SW 1271 (cell line): ENCODE measurements at regions not wholly inside any gene's neighbourhood (a gene's known extent, or its start where the extent isn't known, plus 50 kb on each side); places are given as distances from the start of the nearest gene placed in this dataset.
"Not testable (repeated sequence)": the region's sequence is repeated elsewhere in the genome, so short reads cannot be mapped to it uniquely, and the experiment has no call there.

Experiments used
- DNase-seq, 2 experiments: peaks; one replicate each; lab custom pipeline; 2025; lab: John Stamatoyannopoulos, UW

DNA sequence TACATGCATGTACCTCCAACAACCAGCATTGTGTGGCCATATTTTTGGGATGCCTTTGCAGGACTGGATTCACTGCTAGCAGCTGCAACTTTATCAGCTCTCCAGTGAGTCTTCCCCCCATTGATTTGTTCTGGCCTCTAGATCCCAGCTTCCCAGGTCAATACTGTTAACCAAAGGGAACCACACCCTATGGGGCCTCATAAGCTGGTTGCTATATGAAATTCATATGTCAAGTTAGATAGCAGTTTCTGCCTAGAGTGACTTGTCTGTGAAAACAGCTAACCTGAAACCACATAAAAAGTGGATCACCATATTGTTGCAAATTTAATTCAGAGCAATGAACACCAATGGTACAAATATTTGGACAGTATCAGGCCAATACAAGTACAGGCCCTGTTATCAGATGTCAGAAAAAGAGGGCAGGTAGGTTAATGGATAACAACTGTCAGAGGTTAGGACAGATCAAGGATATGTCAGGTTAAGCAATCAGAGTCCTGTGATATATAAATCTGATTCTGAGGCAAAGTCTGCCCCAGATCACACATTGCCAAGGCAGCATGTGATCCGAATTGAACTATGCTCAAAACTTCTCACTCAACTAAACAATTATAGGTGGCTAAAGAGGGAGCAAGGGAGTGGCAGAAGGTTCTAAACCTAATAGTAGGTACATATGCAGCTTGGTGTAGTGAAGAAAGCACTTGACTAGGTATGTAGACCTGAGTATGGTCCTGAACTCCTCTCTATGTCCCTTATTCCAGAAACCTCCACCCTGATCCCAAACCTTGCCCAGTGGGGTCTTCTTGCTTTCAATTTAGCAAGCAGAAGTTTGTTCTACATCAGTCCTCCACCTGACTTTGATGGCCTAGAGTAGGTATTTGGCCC is 94.7 kb upstream of the FOXN2 start:
- no peak for DNase-seq

DNA sequence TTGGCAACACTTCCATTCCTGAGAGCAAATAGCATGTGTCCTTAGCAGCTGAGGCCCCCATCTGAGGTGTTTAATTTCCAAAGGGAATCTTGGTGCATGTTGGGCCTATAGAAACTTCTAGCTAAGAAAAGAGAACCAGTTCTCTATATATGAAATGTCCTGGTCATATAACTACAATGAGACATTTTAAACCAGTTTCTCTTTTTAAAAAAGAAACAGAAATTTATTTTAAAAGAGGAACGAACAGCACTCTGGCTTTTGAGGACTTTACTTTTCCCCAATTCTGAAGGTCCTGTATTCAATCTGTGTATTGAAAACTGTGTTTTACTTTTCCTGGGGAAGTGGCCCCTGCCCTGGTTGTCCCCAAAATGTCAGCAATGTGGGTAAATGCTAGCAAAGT is 94.0 kb upstream of the FOXN2 start:
- no peak for DNase-seq

DNA sequence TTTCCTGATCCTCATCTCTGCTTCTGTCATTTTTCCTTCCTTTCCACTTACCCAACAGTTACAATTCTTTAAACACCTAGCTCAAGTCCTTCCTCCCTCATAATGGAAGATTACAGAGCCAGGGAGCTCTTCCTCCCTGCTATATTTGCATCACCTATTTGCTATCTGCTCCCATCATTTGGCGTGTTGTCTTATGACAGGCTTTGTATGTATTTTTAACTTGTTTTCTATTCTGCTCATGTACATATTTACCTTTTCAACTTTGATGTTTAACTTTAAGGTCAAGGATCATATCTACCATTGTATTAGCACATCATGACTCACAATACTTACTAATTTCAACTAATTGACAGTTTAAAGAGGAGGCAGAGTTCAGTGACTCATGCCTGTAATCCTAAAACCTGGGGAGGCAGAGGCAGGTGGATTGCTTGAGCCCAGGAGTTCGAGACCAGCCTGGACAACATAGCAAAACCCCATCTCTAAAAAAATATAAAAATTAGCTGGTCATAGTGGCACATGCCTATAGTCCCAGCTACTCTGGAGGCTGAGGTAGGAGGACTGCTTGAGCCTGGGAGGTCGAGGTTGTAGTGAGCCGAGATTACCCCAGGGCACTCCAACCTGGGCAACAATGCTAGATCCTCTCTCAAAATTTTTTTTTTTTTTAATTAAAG is 92.5 kb upstream of the FOXN2 start:
- DNase-seq, result no peak

DNA sequence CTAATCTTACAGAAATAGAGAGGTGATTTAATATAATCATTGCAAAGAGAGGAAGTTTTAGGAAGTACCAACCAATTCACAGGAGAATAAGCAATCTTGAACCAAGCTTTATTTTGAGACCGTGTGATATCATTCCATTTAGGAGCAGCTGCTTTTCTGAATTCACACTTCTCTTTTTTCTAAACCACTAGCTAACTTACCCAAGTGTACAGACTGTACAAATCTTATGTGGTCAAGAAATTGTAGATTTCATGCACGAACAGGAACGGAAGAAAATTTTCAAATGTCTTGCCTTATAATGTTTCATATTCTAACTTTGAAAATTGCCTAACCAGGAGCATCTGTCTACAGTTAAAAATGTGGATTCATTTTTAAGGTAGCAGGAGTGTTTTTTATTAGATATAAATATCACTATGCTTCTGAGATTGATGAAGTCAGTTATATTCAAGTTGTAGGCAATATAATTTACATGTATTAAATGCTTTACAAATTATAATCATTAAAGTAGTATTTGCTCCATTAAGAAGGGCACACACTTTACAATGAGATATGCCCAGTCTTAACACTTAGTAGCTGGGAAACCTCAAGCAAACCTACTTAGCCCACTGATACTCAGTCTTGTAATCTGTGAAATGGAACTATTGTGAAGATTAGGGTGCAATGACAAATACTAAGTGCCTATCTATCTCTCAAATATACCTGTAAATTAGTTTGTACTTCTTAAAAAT is 86.7 kb upstream of the FOXN2 start:
- DNase-seq, result no peak

DNA sequence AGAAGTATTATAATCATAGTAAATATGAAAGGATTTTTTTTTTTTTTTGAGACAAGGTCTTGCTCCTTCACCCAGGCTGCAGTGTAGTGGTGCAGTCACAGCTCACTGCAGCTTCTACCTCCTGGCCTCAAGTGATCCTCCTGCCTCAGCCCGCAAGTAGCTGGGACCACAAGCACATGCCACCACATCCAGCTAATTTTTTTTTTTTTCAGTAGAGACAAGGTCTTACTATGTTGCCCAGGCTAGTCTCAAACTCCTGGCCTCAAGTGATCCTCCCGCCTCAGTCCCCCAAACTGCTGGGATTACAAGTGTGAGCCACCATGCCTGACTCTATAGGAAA is 86.2 kb upstream of the FOXN2 start:
- no peak for DNase-seq

DNA sequence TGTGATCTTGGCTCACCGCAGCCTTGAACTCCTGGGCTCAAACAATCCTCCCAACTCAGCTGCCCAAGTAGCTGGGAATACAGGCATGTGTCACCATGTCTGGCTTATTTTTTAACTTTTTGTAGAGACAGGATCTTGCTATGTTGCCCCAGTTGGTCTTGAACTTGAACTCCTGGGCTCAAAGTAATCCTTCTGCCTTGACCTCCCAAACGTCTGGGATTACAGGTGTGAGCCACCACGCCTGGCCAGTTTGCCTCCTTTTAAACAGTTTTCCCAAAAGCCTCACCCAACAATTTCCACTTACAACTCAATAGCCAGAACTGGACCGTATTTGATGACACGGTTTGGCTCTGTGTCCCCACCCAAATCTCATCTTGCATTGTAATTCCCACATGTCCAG is 85.4 kb upstream of the FOXN2 start:
- DNase-seq, result no peak

DNA sequence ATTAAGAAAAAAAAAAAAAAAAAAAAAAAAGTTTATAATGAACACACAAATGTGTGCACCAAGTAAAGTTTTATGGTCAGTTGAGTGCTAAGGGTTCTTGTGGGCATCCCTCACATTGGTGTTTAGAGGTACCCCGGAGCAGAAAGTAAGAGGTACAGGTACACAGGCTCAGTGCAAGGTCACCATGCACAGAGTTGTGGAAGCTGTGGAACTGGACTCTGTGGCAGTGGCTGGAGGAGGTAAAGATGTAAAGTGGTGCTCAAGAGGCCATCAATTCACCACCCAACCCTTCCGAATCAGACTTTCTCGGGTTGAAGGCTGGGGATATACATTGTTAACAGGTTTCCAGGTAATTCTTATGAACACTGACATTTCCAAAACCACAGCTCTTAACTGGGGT is 83.6 kb upstream of the FOXN2 start:
- DNase-seq, result no peak

DNA sequence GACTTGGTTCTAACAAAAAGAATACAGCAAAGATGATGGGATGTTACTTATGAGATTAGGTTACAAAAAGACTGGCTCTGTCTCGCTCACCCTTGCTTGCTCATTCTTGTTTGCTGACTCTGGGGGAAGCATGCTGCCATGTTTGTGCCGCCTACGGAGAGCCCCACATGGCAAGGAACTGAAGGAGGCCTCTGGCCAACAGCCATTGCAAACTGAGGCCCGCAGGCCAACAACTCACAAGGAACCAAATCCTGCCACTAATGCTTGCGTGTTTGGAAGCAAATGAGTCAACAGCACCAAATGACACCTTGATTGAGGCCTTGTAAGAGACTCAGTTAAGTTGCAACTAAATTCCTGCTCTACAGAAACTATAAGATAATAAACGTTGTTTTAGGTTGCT is 82.1 kb upstream of the FOXN2 start:
- DNase-seq, result no peak

DNA sequence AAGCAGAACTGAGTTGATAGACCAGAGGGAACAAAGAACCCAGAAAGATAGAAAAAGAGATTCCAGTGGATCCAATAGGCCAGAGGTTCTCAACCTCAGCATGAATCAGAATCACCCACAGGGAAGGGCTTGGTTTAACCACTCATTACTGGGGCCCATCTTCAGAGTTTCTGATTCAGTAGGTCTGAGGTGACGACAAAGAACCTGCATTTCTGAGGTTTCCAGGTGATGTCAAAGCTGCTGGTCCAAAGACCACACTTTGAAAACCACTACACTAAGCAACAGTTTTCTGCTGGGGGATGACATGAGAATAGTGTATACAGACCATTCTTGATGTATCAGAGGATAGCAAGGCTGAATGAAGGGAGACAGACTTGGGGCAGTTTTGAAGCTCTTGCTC is 81.5 kb upstream of the FOXN2 start:
- no peak for DNase-seq

DNA sequence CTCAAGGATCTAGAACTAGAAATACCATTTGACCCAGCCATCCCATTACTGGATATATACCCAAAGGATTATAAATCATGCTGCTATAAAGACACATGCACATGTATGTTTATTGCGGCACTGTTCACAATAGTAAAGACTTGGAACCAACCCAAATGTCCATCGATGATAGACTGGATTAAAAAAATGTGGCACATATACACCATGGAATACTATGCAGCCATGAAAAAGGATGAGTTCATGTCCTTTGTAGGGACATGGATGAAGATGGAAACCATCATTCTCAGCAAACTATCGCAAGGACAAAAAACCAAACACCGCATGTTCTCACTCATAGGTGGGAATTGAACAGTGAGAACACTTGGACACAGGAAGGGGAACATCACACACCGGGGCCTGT is 80.7 kb upstream of the FOXN2 start:
- DNase-seq, result not testable (repeated sequence)

DNA sequence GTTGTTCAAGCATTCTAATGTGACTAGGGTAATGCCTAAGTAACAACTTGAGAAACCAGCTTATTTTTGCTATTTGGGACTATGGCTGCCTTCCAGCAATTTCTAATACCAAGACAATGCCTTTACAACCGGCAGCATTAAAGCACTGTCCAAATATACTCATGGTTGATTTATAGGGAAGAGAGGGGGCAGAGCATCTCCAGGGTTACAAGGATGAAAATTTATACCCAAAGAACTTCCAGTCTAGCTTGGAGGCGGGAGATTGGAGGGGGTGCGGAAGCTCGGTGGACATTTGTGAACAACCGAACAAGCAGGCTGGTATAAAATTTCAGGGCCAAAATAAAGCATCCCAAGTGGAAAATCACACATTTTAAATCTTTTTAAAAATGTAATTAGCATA is 79.4 kb upstream of the FOXN2 start:
- no peak for DNase-seq

DNA sequence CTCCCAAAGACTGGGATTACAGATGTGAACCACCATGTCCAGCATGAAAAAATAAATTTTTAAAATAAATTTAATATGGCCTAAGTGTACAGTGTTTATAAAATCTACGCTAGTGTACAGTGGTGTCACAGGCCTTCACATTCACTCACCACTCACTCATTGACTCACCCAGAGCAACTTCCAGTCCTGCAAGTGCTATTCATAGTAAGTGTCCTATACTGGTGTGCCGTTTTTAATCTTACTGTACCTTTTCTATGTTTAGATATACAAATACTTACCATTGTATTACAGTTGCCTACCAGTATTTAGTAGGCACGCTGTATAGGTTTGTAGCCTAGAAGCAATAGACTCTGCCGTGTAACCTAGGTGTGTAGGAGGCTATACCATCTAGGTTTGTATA is 76.1 kb upstream of the FOXN2 start:
- no peak for DNase-seq

DNA sequence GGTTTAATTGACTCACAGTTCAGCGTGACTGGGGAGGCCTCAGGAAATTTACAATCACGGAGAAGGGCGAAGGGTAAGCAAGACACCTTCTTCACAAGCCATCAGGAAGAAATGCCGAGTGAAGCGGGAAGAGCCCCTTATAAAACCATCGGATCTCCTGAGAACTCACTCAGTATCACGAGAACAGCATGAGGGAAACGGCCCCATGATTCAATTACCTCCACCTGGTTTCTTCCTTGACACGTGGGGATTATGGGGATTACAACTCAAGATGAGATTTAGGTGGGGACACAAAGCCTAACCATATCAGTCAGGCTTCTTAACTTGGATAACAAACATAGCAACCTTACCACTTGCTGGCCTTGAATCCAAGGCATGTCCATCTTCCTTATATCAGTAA is 73.6 kb upstream of the FOXN2 start:
- DNase-seq, result no peak

DNA sequence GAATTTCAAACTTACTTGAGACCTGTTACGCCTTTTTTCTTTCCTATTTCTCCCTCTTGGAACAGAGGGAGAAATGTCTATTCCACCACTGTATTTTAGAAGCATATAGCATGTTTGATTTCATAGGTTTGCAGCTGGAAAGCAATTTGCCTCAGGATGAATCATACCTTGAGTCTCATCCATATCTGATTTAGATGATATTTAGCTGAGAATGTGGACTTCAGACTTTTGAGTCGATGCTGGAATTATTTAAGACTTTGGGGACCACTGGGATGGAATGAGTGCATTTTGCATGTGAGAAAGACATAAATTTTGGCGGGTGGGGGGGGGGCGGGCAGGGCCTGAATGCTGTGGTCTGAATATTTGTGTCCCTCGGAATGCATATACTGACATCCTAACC is 67.3 kb upstream of the FOXN2 start:
- no peak for DNase-seq

DNA sequence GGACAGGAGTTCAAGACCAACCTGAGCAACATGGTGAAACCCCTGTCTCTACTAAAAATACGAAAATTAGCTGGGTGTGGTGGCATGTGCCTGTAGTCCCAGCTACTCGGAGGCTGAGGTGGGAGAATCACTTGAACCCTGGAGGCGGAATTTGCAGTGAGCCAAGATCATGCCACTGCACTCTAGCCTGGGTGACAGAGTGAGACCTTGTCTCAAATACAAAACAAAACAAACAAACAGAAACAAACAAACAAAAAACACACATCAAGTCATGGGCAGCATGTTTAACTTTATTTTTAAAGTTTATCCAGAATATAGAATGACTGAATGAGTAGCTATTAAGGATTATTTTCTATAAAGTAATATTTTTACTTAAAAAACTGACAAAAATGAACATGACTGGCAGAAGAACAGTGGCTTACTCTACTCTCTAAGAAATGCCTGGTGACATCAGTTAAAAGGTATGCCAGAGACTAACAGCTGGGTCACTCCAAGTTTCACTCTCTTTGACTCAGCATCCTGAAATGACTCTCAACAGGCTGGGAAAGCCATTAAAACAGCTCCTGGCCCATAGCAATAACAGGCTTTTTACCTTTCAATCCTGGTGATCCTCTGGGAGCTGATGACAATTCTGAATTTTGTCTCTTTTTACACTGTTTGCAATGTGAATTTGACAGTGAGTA is 66.1 kb upstream of the FOXN2 start:
- peak; percentile 71 to 94 for DNase-seq

DNA sequence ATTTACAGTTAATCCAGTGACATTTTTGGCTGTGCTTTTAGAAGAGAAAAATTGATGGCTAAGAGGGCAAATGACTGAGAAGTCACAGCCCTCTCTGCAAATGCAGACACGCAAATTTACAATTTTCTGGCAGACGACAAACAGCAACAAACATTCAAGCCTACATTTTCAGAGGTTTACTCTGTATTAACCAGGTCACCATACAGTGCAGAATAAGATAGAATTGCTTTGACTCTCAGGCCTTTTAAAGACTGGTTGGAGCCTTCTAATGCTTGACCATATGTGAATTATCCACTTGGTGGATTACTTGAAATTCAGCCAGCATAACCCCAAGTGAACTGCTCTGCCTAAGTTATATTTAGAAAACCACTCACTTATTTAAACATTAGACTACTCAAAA is 65.5 kb upstream of the FOXN2 start:
- DNase-seq, result no peak

DNA sequence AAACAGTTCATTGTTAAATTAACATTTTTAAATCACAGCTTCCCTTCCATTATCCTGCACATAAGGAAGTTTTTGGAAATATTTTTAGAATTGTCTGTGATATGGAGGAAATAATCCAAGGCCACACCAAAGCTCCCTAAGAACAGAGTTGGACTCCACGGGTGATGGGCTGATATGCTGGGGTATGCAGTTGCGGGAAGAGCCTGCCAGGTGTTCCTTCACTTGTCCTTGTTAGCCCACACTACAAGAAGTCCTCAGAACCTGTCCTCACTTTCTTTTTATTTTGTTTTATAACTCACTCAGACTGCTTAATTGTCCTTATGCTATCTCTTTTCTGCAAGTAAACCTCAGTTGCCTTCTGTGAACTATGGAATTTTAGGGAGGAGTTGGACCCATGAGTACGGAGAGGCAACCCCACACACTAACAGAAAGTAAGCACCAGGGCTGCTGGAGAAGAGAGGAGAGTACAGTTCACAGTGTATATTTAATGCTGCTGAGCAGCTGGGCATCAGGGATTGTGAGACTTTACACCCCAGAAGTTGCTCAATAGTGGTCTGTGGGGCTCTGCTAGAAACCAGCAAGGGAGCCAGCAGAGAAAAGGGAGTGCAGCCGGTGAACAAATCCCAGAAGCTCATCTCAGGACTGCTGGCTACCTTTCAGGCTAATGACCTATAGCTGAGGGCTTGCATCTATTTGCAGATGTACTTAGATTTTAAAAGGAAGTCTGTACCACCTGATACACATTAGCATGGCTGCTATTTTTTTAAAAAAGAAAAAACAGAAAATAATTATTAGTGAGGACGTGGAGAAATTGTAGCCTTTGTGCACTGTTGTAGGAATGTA is 64.6 kb upstream of the FOXN2 start:
- DNase-seq, result no peak

DNA sequence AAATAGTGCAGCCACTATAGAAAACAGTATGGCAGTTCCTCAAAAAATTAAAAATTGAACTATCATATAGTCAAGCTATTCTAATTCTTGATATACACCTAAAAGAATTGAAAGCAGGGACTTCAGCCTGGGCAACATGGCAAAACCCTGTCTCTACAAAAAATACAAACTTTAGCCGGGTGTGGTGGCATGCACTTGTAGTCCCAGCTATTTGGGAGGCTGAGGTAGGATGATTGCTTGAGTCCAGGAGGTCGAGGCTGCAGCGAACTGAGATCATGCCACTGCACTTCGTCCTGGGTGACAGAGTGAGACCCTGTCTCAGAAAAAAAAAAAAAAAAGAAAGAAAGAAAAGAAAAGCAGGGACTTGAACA is 64.0 kb upstream of the FOXN2 start:
- no peak for DNase-seq

DNA sequence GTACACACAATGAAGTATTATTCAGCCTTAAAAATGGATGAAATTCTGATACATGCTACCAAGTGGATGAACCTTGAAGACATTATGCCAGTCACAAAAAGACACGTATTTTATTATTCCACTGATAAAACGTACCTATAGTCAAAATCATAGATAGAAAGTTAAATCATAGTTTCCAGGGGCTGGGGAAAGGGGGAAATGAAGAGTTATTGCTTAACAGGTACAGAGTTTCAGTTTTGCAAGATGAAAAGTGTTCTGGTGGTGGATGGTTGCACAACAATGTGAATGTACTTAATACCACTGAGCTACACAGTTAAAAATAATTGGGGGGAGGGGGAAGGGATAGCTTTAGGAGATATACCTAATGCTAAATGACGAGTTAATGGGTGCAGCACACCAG is 63.5 kb upstream of the FOXN2 start:
- no peak for DNase-seq

DNA sequence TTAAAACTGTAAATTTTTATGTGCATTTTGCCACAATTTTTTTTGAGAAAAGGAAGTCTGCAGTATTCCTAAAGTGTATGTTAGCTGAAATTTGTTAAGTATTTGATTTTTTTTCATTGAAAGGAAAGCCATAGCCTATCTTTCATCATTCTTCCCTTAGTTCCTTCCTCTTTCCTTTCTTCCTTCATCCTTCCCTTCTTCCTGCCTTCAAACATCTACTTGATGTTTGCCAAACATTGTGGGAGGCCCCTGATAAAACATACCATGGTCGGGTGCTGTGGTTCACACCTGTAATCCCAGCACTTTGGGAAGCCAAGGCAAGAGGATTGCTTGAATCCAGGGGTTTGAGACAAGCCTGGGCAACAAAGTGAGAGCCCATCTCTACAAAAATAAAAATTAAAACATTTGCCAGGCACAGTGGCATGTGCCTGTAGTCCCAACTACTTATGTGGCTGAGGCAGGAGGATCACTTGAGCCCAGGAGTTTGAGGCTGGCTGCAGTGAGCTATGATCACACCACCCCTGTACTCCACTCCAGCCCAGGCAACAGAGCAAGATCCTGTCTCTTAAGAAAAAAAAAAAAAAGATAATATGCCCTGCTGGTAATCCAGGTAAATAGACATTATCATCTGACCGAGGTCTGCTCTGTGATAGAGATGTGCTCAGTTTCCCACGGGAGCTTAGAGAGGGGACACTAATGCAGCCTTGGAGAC is 62.9 kb upstream of the FOXN2 start:
- no peak for DNase-seq

DNA sequence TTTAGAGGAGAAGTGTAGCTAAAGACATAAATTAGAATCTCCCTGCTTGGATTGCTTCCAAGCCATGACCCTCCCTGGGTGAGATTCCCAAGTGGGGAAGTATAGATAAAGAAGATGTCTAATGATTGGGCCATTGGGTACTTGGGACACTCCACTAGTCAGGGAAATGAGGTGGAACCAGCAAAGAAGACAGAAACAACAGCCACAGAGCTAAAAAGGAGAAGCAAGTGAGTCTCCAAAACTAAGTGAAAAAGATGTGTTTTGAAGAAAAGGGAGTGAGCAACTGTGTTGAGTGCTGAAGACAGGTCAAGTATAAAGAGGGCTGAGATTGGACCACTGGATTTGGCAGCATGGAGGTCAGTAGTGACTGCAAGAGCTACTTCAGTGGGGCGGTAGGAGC is 61.2 kb upstream of the FOXN2 start:
- DNase-seq, result no peak
